ENCODE measurements at regions not wholly inside any gene's neighbourhood (a gene's known extent, or its start where the extent isn't known, plus 50 kb on each side); places are given as distances from the start of the nearest gene placed in this dataset.

- DNase-seq (ENCODE audit: low read depth): no peak
Observed at GRCh38 chr11:134644476-134645456, 232.7 kb upstream of the B3GAT1 start.

GRCh38 chr11:134643115-134644012 is 231.3 kb upstream of the B3GAT1 start:
- no peak for DNase-seq (ENCODE audit: low read depth)

- no peak for DNase-seq (ENCODE audit: low read depth)
Observed at GRCh38 chr11:134642206-134642605, 230.2 kb upstream of the B3GAT1 start.

- DNase-seq (ENCODE audit: low read depth): no peak
Observed at GRCh38 chr11:134640971-134641968, 229.2 kb upstream of the B3GAT1 start.

GRCh38 chr11:134640536-134640935 is 228.5 kb upstream of the B3GAT1 start:
- no peak for DNase-seq (ENCODE audit: low read depth)

GRCh38 chr11:134639586-134640330 is 227.7 kb upstream of the B3GAT1 start:
- no peak for DNase-seq (ENCODE audit: low read depth)

- no peak for DNase-seq (ENCODE audit: low read depth)
Observed at GRCh38 chr11:134638796-134639430, 226.9 kb upstream of the B3GAT1 start.

GRCh38 chr11:134637091-134638015 is 225.3 kb upstream of the B3GAT1 start:
- no peak for DNase-seq (ENCODE audit: low read depth)

GRCh38 chr11:134636071-134636470 is 224.0 kb upstream of the B3GAT1 start:
- DNase-seq (ENCODE audit: low read depth): no peak

- no peak for DNase-seq (ENCODE audit: low read depth)
Observed at GRCh38 chr11:134634897-134635831, 223.1 kb upstream of the B3GAT1 start.

GRCh38 chr11:134633276-134633675 is 221.2 kb upstream of the B3GAT1 start:
- no peak for DNase-seq (ENCODE audit: low read depth)

GRCh38 chr11:134632347-134633119 is 220.5 kb upstream of the B3GAT1 start:
- no peak for DNase-seq (ENCODE audit: low read depth)

- no peak for DNase-seq (ENCODE audit: low read depth)
Observed at GRCh38 chr11:134630861-134631260, 218.8 kb upstream of the B3GAT1 start.

- no peak for DNase-seq (ENCODE audit: low read depth)
Observed at GRCh38 chr11:134628426-134628825, 216.4 kb upstream of the B3GAT1 start.

GRCh38 chr11:134626032-134626431 is 214.0 kb upstream of the B3GAT1 start:
- DNase-seq (ENCODE audit: low read depth): no peak

- no peak for DNase-seq (ENCODE audit: low read depth)
Observed at GRCh38 chr11:134625631-134626030, 213.6 kb upstream of the B3GAT1 start.

- no peak for DNase-seq (ENCODE audit: low read depth)
Observed at GRCh38 chr11:134625151-134625550, 213.1 kb upstream of the B3GAT1 start.

Measured in iris pigment epithelial cell (primary cell).